HG03565 (cell line): ENCODE measurements at regions not wholly inside any gene's neighbourhood (a gene's known extent, or its start where the extent isn't known, plus 50 kb on each side); places are given as distances from the start of the nearest gene placed in this dataset.

Experiments used
- ATAC-seq: cut with Tn5 transposase; IDR thresholded peaks from one replicate; pipeline ENCODE4 v1.9.1; 2021; ENCODE audit warnings: mild to moderate bottlenecking, moderate library complexity; ENCODE audit not compliant: unreplicated experiment

DNA sequence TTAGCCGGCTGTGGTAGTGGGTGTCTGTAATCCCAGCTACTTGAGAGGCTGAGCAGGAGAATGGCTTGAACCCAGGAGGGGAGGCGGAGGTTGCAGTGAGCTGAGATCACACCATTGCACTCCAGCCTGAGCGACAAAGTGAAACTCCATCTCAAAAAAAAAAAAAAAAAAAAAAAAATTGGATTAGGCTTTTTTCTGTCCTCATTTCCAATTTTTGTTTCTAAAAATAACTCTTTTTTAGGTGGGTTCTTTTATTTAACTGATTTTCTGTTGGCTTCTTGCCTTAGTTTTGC lies 863.7 kb downstream of the LRFN5 start:
- ATAC-seq, result no peak

DNA sequence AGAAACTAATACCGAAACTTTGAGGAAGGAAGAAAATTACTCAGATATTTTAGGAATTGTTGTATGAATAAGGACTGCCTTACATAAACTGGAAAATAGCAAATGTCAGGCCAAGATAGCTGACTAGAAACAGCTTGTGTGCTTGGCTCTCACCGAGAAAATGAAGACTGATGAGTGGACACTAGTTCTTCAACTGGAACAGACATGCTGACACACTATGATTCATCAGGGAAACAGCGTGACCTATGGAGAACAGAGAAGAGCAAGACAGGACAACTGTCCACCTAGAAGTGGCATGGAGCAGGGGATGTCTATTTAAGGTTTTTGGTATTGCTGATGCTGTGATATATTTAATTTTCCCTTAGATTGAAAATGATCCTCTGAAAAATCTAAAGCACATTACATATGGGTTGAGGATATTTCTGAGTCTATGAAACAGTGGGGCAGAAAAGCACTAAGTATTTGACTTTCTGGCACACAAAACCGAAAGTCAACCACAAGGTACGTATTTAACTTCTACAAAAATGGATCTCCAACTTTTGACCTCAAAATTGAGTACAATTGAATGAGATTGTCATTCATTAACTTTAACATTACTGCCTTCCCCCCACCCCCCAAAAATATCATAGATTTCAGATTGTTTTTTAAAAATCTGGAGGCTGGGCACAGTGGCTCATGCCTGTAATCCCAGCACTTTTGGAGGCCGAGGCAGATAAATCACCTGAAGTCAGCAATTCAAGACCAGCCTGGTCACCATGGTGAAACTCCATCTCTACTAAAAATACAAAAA lies 863.2 kb downstream of the LRFN5 start:
- no peak for ATAC-seq

DNA sequence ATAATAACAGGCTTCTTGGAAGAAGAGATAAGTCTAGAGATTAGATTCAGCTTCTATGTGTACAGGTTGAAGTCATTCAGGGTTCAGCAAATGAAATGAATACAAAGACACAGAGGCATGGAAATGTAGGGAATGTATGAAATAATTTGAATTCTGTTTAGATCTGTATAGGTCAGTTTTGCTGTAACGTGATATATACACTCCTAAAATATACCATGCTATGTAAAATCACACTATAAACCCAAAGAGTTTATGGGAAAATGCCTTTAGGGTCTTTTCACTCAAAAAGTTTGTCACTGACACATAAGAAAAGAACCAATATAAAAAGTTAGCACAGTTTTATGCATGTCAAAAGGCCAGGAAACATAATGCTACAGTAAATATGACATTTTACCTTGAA lies 854.0 kb downstream of the LRFN5 start:
- ATAC-seq, result no peak

DNA sequence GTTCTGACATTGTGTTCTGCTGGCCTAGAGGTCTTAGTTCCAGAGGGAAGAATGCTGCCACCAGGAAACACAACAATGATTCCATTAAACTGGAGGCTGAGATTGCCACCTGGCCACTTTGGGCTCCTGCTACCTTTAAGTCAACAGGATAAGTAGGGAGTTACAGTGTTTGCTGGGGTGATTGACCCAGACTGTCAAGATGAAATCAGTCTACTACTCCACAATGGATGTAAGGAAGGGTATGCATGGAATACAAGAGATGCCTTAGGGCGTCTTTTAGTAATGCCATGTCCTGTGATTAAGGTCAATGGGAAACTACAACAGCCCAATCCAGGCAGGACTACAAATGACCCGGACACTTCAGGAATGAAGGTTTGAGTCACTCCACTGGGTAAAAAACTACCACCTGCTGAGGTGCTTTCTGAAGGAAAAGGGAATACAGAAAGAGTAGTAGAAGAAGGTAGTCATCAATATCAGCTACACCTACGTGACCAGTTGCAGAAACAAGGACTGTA lies 852.6 kb downstream of the LRFN5 start:
- no peak for ATAC-seq

DNA sequence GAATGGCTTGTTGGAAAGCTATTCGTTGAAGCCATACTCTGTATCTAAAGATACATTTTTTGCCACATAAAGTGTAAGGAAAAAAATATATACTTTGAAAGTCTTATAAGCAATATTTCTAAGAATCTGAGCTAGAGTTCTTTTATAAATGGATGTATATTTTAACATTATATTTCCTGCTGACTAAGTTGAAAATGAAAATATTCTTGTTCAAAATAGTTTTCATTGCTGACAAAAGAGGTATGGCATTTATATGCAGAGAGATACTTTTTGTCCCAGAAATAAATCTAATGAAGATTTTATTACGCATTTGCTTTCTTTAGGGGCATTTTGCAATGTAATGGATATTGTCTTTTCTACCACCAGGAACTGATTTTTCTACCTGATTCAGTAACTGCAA lies 834.9 kb downstream of the LRFN5 start:
- ATAC-seq, result no peak

DNA sequence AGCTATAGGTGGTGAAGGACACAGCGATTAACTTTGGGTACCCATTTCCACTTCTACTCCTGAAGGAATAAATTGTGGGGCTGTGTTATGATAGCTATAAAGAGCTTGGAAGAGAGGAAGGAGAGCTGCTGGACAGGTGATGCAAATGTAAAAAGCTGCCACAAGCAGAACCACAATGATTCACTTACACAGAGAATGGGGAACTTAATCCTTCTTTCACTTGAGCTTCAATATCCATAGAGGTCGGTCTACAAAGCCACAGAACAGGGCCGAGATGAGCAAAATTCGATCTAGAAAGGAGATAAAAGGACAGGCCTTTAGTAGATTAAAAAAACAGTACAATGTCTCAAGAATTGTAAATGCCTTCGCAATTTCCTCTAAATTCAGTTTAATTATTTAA lies 831.1 kb downstream of the LRFN5 start:
- peak; percentile 45 for ATAC-seq

DNA sequence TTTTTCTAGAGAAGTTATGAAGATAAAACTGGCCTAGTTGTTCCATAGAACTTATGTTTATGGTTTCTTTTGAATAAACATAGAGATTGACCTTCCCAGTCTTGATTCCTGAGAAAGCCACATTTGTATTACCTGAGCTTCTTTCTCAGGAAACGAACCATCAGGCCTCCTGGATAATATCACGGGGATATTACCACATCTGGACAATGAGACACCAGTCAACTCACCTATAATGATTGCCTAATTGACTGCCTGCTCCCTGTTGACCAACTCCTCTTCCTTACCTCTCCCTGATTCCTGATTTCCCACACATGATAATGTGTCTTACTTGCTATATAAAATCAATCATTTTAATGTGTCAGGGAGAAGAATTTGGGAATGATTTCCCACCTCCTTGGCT lies 822.7 kb downstream of the LRFN5 start:
- ATAC-seq, result no peak

DNA sequence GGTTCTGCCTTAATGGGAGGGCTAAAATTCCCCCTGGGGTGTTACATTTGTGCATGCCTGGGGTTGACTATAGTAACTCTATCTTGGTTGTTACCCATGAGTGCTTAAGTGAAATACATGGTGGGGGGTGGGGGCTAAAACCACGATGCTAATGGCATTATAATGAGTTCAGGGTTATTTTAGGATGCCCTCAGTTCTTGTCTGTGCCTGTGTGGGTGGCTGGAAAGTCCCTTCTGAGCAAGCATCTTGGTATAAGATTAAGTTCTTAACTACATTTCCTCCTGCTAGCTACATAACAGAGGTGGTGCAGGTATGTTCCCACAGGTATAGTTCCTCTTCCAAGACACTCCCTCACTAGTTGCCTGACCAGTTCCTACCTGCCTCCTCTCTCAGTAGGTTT lies 822.3 kb downstream of the LRFN5 start:
- peak; percentile 94 for ATAC-seq

DNA sequence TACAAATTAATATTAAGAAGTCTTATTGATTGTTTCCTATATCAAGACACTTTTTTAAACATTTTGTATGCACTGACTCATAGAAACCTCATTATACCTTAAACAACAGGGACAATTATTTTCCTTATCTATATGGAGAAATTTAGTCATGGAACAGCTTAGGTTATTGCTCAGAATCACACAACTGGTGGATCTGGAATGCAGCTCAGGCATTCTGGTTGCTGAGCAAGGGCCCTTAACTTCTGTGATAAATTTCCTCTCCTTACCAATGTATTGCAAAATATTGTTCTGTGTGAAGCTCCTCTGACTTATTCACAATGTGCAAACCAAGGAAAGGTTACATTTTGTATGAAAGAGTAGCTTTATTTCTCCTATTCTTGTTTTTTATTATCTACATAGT lies 817.8 kb downstream of the LRFN5 start:
- no peak for ATAC-seq

DNA sequence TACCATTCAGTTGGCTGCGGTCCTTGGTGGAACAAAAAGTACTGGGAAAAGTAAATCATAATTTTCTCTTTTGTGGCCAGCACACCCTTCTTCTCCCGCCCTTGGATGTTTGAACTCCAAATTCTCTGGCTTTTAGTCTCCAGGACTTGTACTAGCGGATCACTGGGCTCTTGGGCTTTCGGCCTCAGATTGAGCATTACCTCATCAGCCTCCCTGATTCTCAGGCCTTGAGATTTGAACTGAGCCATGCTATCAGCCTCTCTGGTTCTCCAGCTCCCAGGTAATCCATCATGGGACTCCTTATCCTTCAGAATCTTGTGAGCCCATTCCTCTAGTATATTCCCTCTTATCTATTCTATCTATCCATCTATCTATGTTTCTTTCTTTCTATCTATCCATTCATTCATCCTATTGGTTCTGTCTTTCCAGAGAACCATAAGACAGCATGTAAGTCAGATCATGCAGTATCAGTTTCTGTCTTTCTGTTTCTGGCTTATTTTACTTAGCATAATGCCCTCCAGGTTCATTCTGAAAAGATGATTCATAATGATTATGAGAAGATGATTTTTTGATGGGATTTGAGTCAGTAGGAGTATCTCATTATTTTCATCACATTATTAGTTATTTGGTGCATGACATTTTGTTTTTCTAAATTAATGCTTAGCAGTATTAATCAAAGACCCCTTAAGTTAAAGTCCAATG lies 814.9 kb downstream of the LRFN5 start:
- ATAC-seq, result peak; percentile 93

DNA sequence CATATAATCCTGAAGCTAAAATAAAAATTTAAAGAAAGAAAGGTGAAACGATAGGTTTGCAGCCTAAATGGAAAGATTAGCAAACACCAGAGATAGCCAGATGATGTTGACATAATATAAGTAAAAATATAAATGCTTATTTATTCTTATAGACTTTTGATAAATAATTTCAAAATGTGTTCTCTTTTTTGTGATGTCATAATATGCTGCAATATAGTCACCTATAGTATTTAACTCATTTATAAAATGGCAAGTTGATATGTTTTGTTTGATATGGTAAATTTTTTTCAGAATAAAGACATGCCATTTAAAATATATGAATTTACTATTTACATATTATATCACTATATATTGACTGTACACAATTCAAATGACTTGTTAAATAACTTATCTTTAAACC lies 813.4 kb downstream of the LRFN5 start:
- ATAC-seq, result no peak

DNA sequence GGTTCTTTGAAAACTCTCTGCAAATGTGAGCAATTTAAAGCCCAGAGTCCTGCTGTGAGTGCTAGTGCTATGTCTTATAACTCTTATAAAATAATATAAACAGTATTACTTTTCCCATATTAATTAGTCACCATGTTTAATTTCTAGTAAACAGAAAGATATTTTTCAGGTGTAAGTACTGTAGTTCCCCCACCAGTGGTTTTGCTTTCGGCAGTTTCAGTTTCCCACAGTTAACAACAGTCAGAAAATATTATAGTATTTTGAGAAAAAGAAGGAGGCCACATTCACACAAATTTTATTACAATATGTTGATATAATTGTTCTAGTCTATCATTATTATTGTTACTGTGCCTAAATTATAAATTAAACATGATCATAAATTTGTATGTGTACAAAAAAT lies 800.5 kb downstream of the LRFN5 start:
- ATAC-seq, result no peak

DNA sequence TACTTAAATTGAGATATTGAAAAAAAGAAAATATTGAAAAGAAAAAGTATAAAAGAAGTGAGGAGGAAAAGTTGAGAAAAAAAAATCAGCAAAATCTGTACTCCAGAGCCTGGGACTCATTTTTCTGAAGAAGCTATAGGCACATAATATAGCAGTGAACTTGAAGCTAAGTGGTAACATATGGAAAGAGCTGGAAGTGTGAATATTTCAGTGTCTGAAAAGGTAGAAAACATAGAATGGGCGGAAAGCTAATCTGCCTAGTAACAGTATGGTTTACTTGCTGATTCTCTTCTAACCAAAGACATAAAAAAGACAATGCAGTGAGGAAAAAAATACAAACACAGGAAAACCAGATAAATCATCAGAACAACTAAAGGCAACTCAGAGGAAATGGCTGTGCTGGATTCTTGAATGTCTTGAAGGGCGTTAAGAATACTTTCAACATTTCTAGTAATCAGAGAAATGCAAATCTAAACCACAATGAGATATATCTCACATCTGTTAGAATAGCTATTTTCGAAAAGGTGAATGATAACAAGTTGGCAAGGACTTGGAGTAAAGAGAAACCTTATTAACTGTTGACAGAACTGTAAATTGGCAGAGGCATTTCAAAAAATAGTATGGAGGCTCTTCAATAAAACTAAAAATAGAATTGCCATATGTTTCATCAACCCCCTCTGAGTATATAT lies 784.6 kb downstream of the LRFN5 start:
- ATAC-seq, result peak; percentile 86

DNA sequence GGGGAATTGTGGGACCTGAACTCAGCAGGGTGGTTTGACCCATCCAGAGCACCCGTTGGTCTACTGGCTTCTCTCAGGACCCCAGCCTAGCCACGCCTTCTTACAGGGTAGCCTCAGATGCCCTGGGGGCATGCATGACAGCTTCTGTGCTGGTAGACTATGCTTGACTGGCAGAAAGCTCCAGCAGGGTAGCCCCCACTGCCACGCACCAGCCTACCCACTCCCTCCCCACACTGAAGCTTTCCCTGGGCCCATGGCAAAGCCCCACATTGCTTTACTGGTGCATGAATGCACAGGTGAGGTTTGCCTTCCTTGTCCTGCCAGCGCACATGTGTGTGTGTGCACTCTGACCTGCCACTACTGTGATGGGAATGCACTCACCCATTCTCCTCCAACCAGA lies 772.2 kb downstream of the LRFN5 start:
- no peak for ATAC-seq

DNA sequence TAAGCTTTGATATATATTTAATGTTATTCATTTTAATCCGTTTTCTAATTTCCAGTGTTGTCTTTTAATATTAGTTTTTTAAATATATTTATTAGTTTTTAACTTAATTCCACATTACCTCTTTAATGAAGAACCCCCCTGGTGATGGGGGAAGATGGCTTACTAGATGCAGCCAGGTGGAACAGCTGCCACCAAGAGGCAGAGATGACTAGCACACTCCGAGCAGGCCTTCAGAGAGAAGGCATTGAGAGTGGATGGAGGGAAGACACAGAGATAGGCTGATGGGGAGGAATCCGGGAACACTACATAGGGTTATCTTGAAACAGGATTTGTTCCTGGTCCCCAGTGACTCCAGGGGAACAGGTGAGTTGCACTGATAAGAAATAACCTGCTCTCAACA lies 771.6 kb downstream of the LRFN5 start:
- no peak for ATAC-seq

DNA sequence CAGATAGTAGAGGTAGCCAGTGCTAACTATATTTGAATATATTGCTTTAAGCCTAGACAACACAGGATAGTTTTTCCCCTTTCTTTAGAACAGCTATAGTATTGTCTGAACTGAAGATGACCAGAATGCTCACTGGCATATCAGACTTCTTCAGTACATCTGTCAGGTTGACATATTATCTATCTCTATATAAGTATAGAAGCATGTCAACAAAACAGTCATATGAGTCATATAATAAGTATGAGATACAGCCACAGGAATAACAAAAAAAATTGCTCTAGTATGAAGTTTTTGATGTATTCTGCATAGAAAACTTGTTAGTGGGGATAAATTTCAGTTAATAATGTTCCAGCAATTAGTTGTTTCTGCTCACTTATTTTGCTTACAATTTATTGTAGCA lies 767.7 kb downstream of the LRFN5 start:
- ATAC-seq, result no peak

DNA sequence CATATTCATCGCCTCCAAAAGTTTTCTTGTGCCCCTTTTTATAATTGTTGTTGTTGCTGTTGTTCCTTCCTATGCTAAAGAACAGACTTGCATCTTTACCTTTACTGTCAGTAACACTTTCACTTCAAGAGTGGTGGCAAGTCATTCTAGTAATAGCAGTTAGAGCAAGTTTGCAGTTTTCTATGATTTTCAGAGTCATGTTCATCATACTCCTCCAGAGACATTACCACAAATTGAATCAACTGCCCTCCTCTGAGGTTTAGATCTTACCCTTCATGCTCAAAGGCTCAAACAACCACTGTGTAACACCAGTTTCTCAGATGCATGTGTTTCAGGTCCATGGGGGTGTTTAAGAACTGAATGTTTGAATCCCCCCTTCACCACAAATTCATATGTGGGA lies 763.4 kb downstream of the LRFN5 start:
- no peak for ATAC-seq

DNA sequence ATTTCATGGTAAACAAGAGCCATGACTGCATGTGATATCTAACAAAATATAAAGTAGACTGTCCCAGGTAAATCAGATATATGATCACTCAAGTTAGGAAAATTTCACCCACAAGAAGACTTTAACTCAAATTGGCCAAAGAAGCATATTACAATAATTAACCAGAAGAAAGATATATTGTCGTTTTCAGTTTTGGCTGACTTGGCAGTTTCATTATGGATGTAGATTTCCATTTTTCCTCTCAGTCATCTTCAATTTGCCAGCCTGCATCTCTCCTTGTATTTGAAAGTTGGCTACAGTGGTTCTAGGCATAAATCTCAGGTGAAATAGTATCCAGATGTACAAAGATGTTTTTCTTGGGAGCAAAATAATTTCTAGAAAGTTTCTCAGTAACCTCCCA lies 761.6 kb downstream of the LRFN5 start:
- no peak for ATAC-seq

DNA sequence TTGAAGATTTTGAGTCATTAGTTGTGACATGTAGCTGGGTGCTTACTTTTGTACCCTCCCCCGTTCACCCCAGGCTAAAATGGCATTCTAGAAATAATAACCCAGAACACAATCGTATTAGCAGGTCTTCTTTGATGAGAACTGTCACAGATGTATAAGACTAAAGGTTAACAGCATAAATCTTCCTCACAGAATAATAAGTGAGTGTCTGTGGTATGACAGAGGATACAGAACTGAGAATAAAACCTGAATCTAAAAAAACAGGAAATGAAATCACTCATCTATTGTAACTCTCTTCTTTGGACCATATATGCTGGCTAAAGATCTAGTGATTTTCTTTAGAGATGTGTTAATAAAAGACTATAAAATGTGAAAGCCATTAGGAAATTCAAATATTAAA lies 746.6 kb downstream of the LRFN5 start:
- ATAC-seq, result peak; percentile 90

DNA sequence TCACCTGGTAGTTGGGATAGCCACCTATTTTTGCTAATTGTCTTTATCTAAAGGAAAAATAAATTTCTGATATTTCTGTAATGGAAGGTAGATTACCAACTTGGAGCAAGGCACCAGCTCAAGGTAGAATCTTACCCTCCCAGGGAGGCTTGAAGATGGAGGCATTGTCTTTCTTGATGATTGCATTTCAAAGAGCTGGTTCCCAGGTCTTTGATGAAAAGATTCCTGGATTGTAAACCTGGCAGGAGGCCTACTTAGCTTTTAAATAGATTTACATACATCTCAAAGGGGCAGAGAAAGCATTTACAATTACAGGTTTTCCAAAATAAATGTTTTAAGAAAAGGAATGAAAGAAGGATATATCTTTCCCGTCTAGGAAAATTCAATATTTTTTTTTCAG lies 729.2 kb downstream of the LRFN5 start:
- ATAC-seq, result no peak

DNA sequence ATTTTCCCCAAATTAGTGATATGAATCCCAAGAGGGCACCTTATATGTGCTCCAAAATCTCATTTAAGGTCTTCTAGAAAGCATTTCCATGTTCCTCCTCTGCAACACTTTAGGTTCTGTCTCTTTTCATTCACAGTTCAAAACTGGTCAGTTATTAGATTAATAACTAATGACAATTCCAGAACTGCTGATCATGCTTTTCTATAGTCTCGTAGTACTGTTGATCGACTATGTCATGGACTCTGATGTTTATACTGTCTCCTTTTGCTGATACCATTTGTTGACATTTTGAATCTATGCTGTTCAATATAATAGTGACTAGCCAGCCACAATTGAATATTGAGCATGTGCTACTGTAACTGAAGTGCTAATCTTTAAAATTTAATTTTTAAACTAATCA lies 728.3 kb downstream of the LRFN5 start:
- no peak for ATAC-seq

DNA sequence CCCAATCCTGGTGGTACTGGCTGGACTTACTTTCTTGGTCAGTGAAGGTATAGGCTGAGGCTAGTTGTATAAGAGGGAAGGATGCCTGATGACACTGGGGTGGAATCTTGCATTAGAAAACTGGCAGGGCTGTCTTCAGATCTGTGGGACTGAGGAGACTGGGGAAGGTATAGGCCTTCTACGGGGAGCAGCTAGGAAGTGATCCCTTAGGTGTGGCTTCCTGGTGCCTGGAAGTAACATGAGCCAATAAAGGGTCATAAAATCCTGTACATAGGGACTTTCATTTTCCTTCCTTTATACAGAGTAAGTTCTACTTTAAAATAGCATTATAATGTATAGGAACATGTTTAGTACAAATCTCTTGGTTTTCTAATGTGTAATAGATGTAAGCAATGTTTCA lies 716.8 kb downstream of the LRFN5 start:
- ATAC-seq, result no peak
